Spleen (tissue), 11 donors: ENCODE measurements at regions not wholly inside any gene's neighbourhood (a gene's known extent, or its start where the extent isn't known, plus 50 kb on each side); places are given as distances from the start of the nearest gene placed in this dataset.
"Not testable (repeated sequence)": the region's sequence is repeated elsewhere in the genome, so short reads cannot be mapped to it uniquely, and the experiment has no call there.

Source experiments
- DNase-seq: peaks from one replicate; pipeline ENCODE4 v3.0.0-alpha.2; 2020
- H3K27ac ChIP-seq, 8 donors: fragments of 200-600 bp; sonication (generic) in 7 of 8; 1 replicate in 4 of 8; 2 replicates in 4 of 8; pipeline versions ENCODE4 v1.5.0 to v1.8.0; 2016 to 2021; ENCODE audit warnings: inconsistent platforms in 4 of 8, mild to moderate bottlenecking in 4 of 8, moderate library complexity in 1 of 8
- H3K27me3 ChIP-seq, 7 donors: fragments of 200-600 bp; sonication (generic) in 6 of 7; replicated peaks in 1 of 7; 1 replicate in 4 of 7; 2 replicates in 3 of 7; pipeline versions ENCODE4 v1.5.0 to v1.8.0; 2016 to 2021; ENCODE audit warnings: inconsistent platforms in 3 of 7, mild to moderate bottlenecking in 1 of 7
- H3K36me3 ChIP-seq, 6 donors: fragments of 200-600 bp; sonication (generic) in 5 of 6; 1 replicate in 4 of 6; 2 replicates in 2 of 6; pipeline versions ENCODE4 v1.5.0 to v1.8.0; 2016 to 2021; ENCODE audit warnings: inconsistent platforms in 2 of 6
- H3K4me1 ChIP-seq, 6 donors: fragments of 200-600 bp; sonication (generic) in 5 of 6; 1 replicate in 3 of 6; 2 replicates in 3 of 6; pipeline versions ENCODE4 v1.5.0 to v1.8.0; 2016 to 2021; ENCODE audit warnings: inconsistent platforms in 3 of 6
- H3K4me3 ChIP-seq, 8 donors: fragments of 200-600 bp; sonication (generic) in 7 of 8; 1 replicate in 4 of 8; 2 replicates in 4 of 8; pipeline versions ENCODE4 v1.5.0 to v1.8.0; 2016 to 2021; ENCODE audit warnings: inconsistent platforms in 4 of 8, mild to moderate bottlenecking in 4 of 8, moderate library complexity in 2 of 8
- H3K9me3 ChIP-seq, 8 donors: fragments of 200-600 bp; sonication (generic) in 7 of 8; 1 replicate in 4 of 8; 2 replicates in 4 of 8; pipeline versions ENCODE4 v1.5.0 to v1.8.0; 2016 to 2021; ENCODE audit warnings: inconsistent platforms in 4 of 8
- CTCF ChIP-seq, 11 experiments: fragments of 200-600 bp in 7 of 11; fragments of 450-650 bp in 4 of 11; sonication (generic) in 4 of 11; IDR thresholded peaks in 8 of 11; conservative IDR thresholded peaks in 3 of 11; 1 replicate in 7 of 11; 2 replicates in 4 of 11; pipeline versions ENCODE4 v1.4.0 to v1.8.0; 2016 to 2021; ENCODE audit warnings: antibody characterized with exemption in 11 of 11, inconsistent platforms in 4 of 11, mild to moderate bottlenecking in 1 of 11
- POLR2A ChIP-seq, 3 donors: fragments of 450-650 bp; IDR thresholded peaks; one replicate each; pipeline ENCODE4 v1.5.1; 2017; ENCODE audit warnings: antibody characterized with exemption in 3 of 3, mild to moderate bottlenecking in 1 of 3
- POLR2AphosphoS5 ChIP-seq, 3 donors: sonication (generic); formaldehyde crosslinking; IDR thresholded peaks; one replicate each; pipeline ENCODE4 v1.5.1; 2017; ENCODE audit warnings: antibody characterized with exemption in 3 of 3
- WGBS, 5 donors: extraction: QIAGEN DNeasy Blood & Tissue Kit in 3 of 5; methylation state at CpG; one replicate each; pipeline versions ENCODE4 v1.1.5 to v1.1.7; 2013 to 2018; 5-methylcytosine and 5-hydroxymethylcytosine counted together
- intact Hi-C: fragments of 100-400 bp; cut with DNase I; formaldehyde crosslinking; loops from one replicate; pipeline ENCODE4 v1.15.0; 2023; ENCODE audit warnings: low total_unique reads
- donor health status: healthy with polysubstance abuse.
- donor health status: DM: no; HTN: no; CAD: no; lungs with moderate emphysema.
- donor health status: DM: no; HTN: no; CAD: no.
- donor health status: Bipolar disorder and iron deficiency.
- donor health status: healthy.
- donor health status: DM: no; HTN: no; CAD: no.
- donor health status: DM: yes; HTN: yes; CAD: no.

- TF ChIP-seq POLR2A (IDR thresholded peaks at IDR 0.05) (no peak), POLR2AphosphoS5 (IDR thresholded peaks at IDR 0.05) (no peak)
- WGBS, 5 donors, result 54 to 82% (median 79%) methylated on average over 3 of the region's 3 CpGs
Observed at GRCh38 chr15:81807806-81808205, 238.0 kb downstream of the MEX3B start.

GRCh38 chr15:81807186-81807585, 238.6 kb downstream of the MEX3B start:
- intact Hi-C loops, result no loop called here
- no peaks in the 10 kb centered on the region for H3K27me3 ChIP-seq
- no peaks in the 10 kb centered on the region for H3K9me3 ChIP-seq
- WGBS, 5 donors, result 73 to 89% (median 84%) methylated on average over 2 of the region's 2 CpGs
- H3K36me3 ChIP-seq, result no peaks in the 10 kb centered on the region
- H3K27ac ChIP-seq, result no peak overlapping the region
- no peak overlapping the region for H3K4me3 ChIP-seq
- H3K4me1 ChIP-seq, result no peaks in the 10 kb centered on the region
- TF ChIP-seq POLR2AphosphoS5 (IDR thresholded peaks at IDR 0.05) (no peak), POLR2A (IDR thresholded peaks at IDR 0.05) (no peak), CTCF (IDR thresholded peaks at IDR 0.05 in 8 of 11, conservative IDR thresholded peaks at IDR 0.05 in 3 of 11) (no peak)
- no peak for DNase-seq

More at GRCh38 chr15:81807806-81808205, 238.0 kb downstream of the MEX3B start:
- no peak for DNase-seq
- H3K36me3 ChIP-seq, result no peaks in the 10 kb centered on the region
- H3K9me3 ChIP-seq, result no peaks in the 10 kb centered on the region
- no peak overlapping the region for H3K4me3 ChIP-seq
- no peak overlapping the region for H3K27ac ChIP-seq
- H3K27me3 ChIP-seq, result no peaks in the 10 kb centered on the region
- no peaks in the 10 kb centered on the region for H3K4me1 ChIP-seq
- intact Hi-C loops, result no loop called here

GRCh38 chr15:81795899-81796298, 249.9 kb downstream of the MEX3B start:
- intact Hi-C loops, result no loop called here
- Histone ChIP-seq H3K4me1 (no peaks in the 10 kb centered on the region), H3K27ac (no peak overlapping the region), H3K36me3 (no peaks in the 10 kb centered on the region), H3K27me3 (no peaks in the 10 kb centered on the region), H3K9me3 (no peaks in the 10 kb centered on the region), H3K4me3 (no peak overlapping the region)
- TF ChIP-seq POLR2AphosphoS5 (IDR thresholded peaks at IDR 0.05), result no peak
- no peak for DNase-seq
- WGBS, 5 donors, result 83 to 94% (median 92%) methylated on average over 1 of the region's 1 CpG

- no peaks in the 10 kb centered on the region for H3K36me3 ChIP-seq
- TF ChIP-seq POLR2A (IDR thresholded peaks at IDR 0.05), result no peak
- no peak for TF ChIP-seq POLR2AphosphoS5 (IDR thresholded peaks at IDR 0.05)
- TF ChIP-seq CTCF (IDR thresholded peaks at IDR 0.05 in 8 of 11, conservative IDR thresholded peaks at IDR 0.05 in 3 of 11), result no peak
- H3K27me3 ChIP-seq, result peaks cover 0 to 7% (median 0%) of the 10 kb centered on the region in 7 donors
- DNase-seq, result no peak
- intact Hi-C loops, result no loop called here
- no peak overlapping the region for H3K27ac ChIP-seq
- no peaks in the 10 kb centered on the region for H3K4me1 ChIP-seq
- H3K9me3 ChIP-seq, result no peaks in the 10 kb centered on the region
- no peak overlapping the region for H3K4me3 ChIP-seq
- 90 to 97% (median 96%) methylated on average over 2 of the region's 2 CpGs for WGBS, 5 donors
Observed at GRCh38 chr15:81792646-81793045, 253.2 kb downstream of the MEX3B start.

GRCh38 chr15:81791322-81791721, 254.5 kb downstream of the MEX3B start:
- H3K4me3 ChIP-seq, DNase-seq, intact Hi-C loops, H3K9me3 ChIP-seq, H3K27ac ChIP-seq, H3K4me1 ChIP-seq, H3K27me3 ChIP-seq, H3K36me3 ChIP-seq: not testable (repeated sequence)
- 87 to 96% (median 94%) methylated on average over 2 of the region's 2 CpGs for WGBS, 5 donors

- Histone ChIP-seq H3K27me3 (peaks cover 0 to 18% (median 0%) of the 10 kb centered on the region in 7 donors), H3K9me3 (no peaks in the 10 kb centered on the region), H3K36me3 (no peaks in the 10 kb centered on the region), H3K4me1 (no peaks in the 10 kb centered on the region), H3K27ac (no peak overlapping the region), H3K4me3 (no peak overlapping the region)
- no peak for DNase-seq
- TF ChIP-seq CTCF (IDR thresholded peaks at IDR 0.05 in 8 of 11, conservative IDR thresholded peaks at IDR 0.05 in 3 of 11) (no peak), POLR2A (IDR thresholded peaks at IDR 0.05) (no peak), POLR2AphosphoS5 (IDR thresholded peaks at IDR 0.05) (no peak)
- 86 to 95% (median 88%) methylated on average over 4 of the region's 4 CpGs for WGBS, 5 donors
- intact Hi-C loops, result no loop called here
Observed at GRCh38 chr15:81789403-81789802, 256.4 kb downstream of the MEX3B start.
